Osteoblast (primary cell): ENCODE measurements at regions not wholly inside any gene's neighbourhood (a gene's known extent, or its start where the extent isn't known, plus 50 kb on each side); places are given as distances from the start of the nearest gene placed in this dataset.
"Not testable (repeated sequence)": the region's sequence is repeated elsewhere in the genome, so short reads cannot be mapped to it uniquely, and the experiment has no call there.

ENCODE experiments used
- DNase-seq: peaks from one replicate; pipeline ENCODE4 v3.0.0; 2011; ENCODE audit warnings: low spot score, mixed read lengths; ENCODE audit not compliant: insufficient read length; ENCODE audit errors: missing footprints
- H2AFZ ChIP-seq: 2 replicates; pipeline ENCODE4 v1.6.0; 2011; ENCODE audit warnings: mild to moderate bottlenecking, low read length
- H3K27ac ChIP-seq: 2 replicates; pipeline ENCODE4 v1.5.1; 2011; ENCODE audit warnings: mild to moderate bottlenecking, low read depth, low read length, moderate library complexity
- H3K27me3 ChIP-seq: 2 replicates; pipeline ENCODE4 v1.6.0; 2012; ENCODE audit warnings: mild to moderate bottlenecking, control low read depth, inconsistent platforms, low read length, moderate library complexity; ENCODE audit not compliant: insufficient read depth
- H3K36me3 ChIP-seq: 2 replicates; pipeline ENCODE4 v1.5.1; 2011; ENCODE audit warnings: mild to moderate bottlenecking, low read length, control low read depth, moderate library complexity; ENCODE audit not compliant: insufficient read depth
- H3K4me1 ChIP-seq: 2 replicates; pipeline ENCODE4 v1.5.1; 2011; ENCODE audit warnings: mild to moderate bottlenecking, low read length, control low read depth, moderate library complexity; ENCODE audit not compliant: insufficient read depth
- H3K4me2 ChIP-seq: 2 replicates; pipeline ENCODE4 v1.6.0; 2011; ENCODE audit warnings: mild to moderate bottlenecking, low read length; ENCODE audit not compliant: insufficient read depth
- H3K4me3 ChIP-seq: fragments of 200-600 bp; sonication (generic); 3 replicates; pipeline ENCODE4 v1.5.1; 2012; ENCODE audit warnings: mild to moderate bottlenecking, low read length, inconsistent platforms; ENCODE audit not compliant: insufficient read depth
- H3K79me2 ChIP-seq: 2 replicates; pipeline ENCODE4 v1.6.0; 2012; ENCODE audit warnings: mild to moderate bottlenecking, low read length, control low read depth, inconsistent platforms; ENCODE audit not compliant: insufficient read depth
- H3K9me3 ChIP-seq: 2 replicates; pipeline ENCODE4 v1.5.1; 2011; ENCODE audit warnings: low read depth, low read length, control low read depth
- H4K20me1 ChIP-seq: 2 replicates; pipeline ENCODE4 v1.6.0; 2012; ENCODE audit warnings: mild to moderate bottlenecking, low read length, control low read depth; ENCODE audit not compliant: insufficient read depth
- TF ChIP-seq, protein P1 (sequence below): IDR thresholded peaks from 2 replicates; pipeline ENCODE4 v1.5.1; 2011; ENCODE audit warnings: mild to moderate bottlenecking, low read depth, low read length, moderate library complexity; ENCODE audit errors: extremely low read depth

DNA sequence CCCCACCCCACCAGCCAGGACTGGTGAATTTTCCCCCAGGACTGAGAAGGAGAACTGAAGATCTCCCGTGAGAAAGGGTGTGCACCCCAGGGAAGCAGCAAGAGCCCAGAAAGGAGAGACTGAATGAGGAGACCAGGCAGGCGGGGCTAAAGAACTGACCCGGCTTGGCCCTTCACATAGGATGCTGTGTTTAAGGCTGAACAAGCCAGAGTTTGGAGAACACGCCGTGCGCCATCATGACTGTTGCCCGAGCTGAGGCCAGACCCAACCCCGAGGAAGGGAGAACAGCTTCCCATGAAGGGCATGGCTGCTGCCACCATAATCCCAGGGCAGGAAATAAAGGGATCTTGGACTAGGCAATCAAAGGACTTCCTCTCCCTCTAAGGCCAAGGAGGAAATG lies 104.7 kb upstream of the SRSF6 start:
- Histone ChIP-seq H3K9me3 (no peaks in the 10 kb centered on the region), H2AFZ (no peak overlapping the region), H3K36me3 (no peaks in the 10 kb centered on the region), H3K4me2 (no peak overlapping the region), H4K20me1 (no peaks in the 10 kb centered on the region), H3K27me3 (no peaks in the 10 kb centered on the region), H3K27ac (no peak overlapping the region), H3K4me1 (no peaks in the 10 kb centered on the region), H3K79me2 (no peaks in the 10 kb centered on the region), H3K4me3 (no peak overlapping the region)
- TF ChIP-seq, protein P1, sequence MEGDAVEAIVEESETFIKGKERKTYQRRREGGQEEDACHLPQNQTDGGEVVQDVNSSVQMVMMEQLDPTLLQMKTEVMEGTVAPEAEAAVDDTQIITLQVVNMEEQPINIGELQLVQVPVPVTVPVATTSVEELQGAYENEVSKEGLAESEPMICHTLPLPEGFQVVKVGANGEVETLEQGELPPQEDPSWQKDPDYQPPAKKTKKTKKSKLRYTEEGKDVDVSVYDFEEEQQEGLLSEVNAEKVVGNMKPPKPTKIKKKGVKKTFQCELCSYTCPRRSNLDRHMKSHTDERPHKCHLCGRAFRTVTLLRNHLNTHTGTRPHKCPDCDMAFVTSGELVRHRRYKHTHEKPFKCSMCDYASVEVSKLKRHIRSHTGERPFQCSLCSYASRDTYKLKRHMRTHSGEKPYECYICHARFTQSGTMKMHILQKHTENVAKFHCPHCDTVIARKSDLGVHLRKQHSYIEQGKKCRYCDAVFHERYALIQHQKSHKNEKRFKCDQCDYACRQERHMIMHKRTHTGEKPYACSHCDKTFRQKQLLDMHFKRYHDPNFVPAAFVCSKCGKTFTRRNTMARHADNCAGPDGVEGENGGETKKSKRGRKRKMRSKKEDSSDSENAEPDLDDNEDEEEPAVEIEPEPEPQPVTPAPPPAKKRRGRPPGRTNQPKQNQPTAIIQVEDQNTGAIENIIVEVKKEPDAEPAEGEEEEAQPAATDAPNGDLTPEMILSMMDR = no peak
- no peak for DNase-seq

- H2AFZ ChIP-seq = not testable (repeated sequence)
These were observed 107.0 kb upstream of the SRSF6 start for GRCh38 chr20:43350694-43351093.

DNA sequence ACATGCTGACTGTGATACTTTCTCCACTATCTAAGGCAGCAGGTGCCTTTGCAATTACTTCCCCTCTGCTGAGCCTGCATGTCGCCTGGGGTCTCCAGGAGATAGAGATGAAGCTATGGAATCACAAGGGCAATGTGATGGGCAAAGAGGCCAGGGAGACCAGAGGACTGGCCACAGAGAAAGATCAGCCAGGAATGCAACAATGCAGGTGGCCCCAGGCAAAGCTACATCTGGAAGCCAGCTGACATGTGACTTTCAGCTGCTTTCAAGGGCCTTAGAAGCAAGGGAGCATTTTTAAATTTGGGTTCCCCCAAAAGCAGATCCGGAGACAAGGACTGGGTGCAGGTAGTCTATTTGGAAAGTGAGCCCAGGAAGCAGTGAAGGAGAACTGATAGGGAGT lies 107.9 kb upstream of the SRSF6 start:
- Histone ChIP-seq H2AFZ (no peak overlapping the region), H3K79me2 (no peaks in the 10 kb centered on the region), H3K27me3 (no peaks in the 10 kb centered on the region), H3K4me3 (no peak overlapping the region), H3K9me3 (no peaks in the 10 kb centered on the region), H4K20me1 (no peaks in the 10 kb centered on the region), H3K4me2 (no peak overlapping the region), H3K27ac (no peak overlapping the region), H3K36me3 (no peaks in the 10 kb centered on the region), H3K4me1 (no peaks in the 10 kb centered on the region)
- no peak for DNase-seq
- TF ChIP-seq, protein P1 = no peak

More at GRCh38 chr20:43350694-43351093, 107.0 kb upstream of the SRSF6 start:
- DNase-seq, H3K79me2 ChIP-seq, H3K27me3 ChIP-seq, H3K4me1 ChIP-seq, H3K4me3 ChIP-seq, H3K27ac ChIP-seq, H3K36me3 ChIP-seq, H3K4me2 ChIP-seq, H3K9me3 ChIP-seq, H4K20me1 ChIP-seq: not testable (repeated sequence)

GRCh38 chr20:43347839-43348238 lies 109.9 kb upstream of the SRSF6 start:
- not testable (repeated sequence) for H3K36me3 ChIP-seq, H2AFZ ChIP-seq, H3K4me1 ChIP-seq, DNase-seq, H3K27ac ChIP-seq, H3K4me2 ChIP-seq, H3K27me3 ChIP-seq, H3K9me3 ChIP-seq, H3K4me3 ChIP-seq, H3K79me2 ChIP-seq, H4K20me1 ChIP-seq

DNA sequence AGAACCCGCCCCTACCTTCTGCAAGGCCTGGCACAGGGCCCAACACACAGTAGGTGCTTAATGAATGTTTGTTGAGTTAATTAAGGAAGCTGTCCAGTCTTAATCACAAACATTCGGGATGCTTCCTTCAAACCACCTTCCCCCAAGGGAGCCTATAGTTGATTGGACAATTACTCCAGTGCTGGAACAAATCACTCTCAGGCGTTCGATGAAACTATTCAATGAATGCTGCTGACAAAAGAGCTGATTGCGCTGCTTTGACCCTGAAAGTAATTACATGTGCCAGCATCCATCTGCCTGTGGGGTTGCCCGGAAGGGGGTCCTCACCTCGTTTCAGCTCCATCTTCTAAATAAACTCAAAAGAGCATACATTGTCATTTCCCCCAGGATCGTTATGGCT lies 112.0 kb upstream of the SRSF6 start:
- Histone ChIP-seq H3K4me2 (no peak overlapping the region), H4K20me1 (no peaks in the 10 kb centered on the region), H3K36me3 (no peaks in the 10 kb centered on the region), H2AFZ (no peak overlapping the region), H3K4me1 (no peaks in the 10 kb centered on the region), H3K27me3 (no peaks in the 10 kb centered on the region), H3K27ac (no peak overlapping the region), H3K4me3 (no peak overlapping the region), H3K9me3 (no peaks in the 10 kb centered on the region), H3K79me2 (no peaks in the 10 kb centered on the region)
- TF ChIP-seq, protein P1 = no peak
- DNase-seq = no peak
